DOHH2 (cell line): ENCODE measurements at regions not wholly inside any gene's neighbourhood (a gene's known extent, or its start where the extent isn't known, plus 50 kb on each side); places are given as distances from the start of the nearest gene placed in this dataset.

Source experiments
- H3F3A ChIP-seq: fragments of 200-600 bp; sonication (generic), shearing (Covaris generic); 2 replicates; pipeline ENCODE4 v1.6.0; 2016; ENCODE audit warnings: antibody characterized with exemption, mild to moderate bottlenecking; ENCODE audit not compliant: control insufficient read depth, insufficient read depth
- H3K27ac ChIP-seq: fragments of 200-600 bp; sonication (generic); 2 replicates; pipeline ENCODE4 v1.5.1; 2014; ENCODE audit warnings: low read depth, mild to moderate bottlenecking, low read length, moderate library complexity
- H3K27me3 ChIP-seq: fragments of 200-600 bp; sonication (generic); 2 replicates; pipeline ENCODE4 v1.6.1; 2014; ENCODE audit warnings: mild to moderate bottlenecking, low read length, mixed read lengths; ENCODE audit not compliant: control insufficient read depth
- H3K36me3 ChIP-seq: fragments of 200-600 bp; sonication (generic); 2 replicates; pipeline ENCODE4 v1.6.1; 2014; ENCODE audit warnings: mild to moderate bottlenecking, low read length, moderate library complexity, mixed read lengths; ENCODE audit not compliant: control insufficient read depth
- H3K4me1 ChIP-seq: fragments of 200-600 bp; sonication (generic); 2 replicates; pipeline ENCODE4 v1.6.1; 2014; ENCODE audit warnings: mild to moderate bottlenecking, low read length, mixed read lengths; ENCODE audit not compliant: control insufficient read depth
- H3K4me2 ChIP-seq: fragments of 200-600 bp; sonication (generic); 2 replicates; pipeline ENCODE4 v1.6.0; 2014; ENCODE audit warnings: mild to moderate bottlenecking, low read length, moderate library complexity
- H3K4me3 ChIP-seq: fragments of 200-600 bp; sonication (generic); 2 replicates; pipeline ENCODE4 v1.5.1; 2014; ENCODE audit warnings: mild to moderate bottlenecking, low read length, mixed read lengths
- H3K79me2 ChIP-seq: fragments of 200-600 bp; sonication (generic); 2 replicates; pipeline ENCODE4 v1.6.1; 2014; ENCODE audit warnings: mild to moderate bottlenecking, low read length, mixed read lengths; ENCODE audit not compliant: control insufficient read depth
- H3K9me2 ChIP-seq: fragments of 200-600 bp; sonication (generic); replicated peaks from 2 replicates; pipeline ENCODE4 v1.6.1; 2014; ENCODE audit warnings: mild to moderate bottlenecking, low read length, mixed read lengths; ENCODE audit not compliant: control insufficient read depth
- H3K9me3 ChIP-seq: fragments of 200-600 bp; sonication (generic); 2 replicates; pipeline ENCODE4 v1.6.1; 2014; ENCODE audit warnings: antibody characterized with exemption, low read length, mixed read lengths; ENCODE audit not compliant: control insufficient read depth, insufficient read depth
- H4K20me1 ChIP-seq: fragments of 200-600 bp; sonication (generic); 2 replicates; pipeline ENCODE4 v1.6.0; 2014; ENCODE audit warnings: low read depth, mild to moderate bottlenecking, antibody characterized with exemption, low read length, moderate library complexity; ENCODE audit not compliant: control insufficient read depth, insufficient read depth
- CTCF ChIP-seq: fragments of 200-600 bp; sonication (generic); IDR thresholded peaks from one replicate; pipeline ENCODE4 v1.5.1; 2014; ENCODE audit warnings: antibody characterized with exemption, mild to moderate bottlenecking, low read depth, low read length; ENCODE audit not compliant: poor library complexity, severe bottlenecking
- EZH2phosphoT487 ChIP-seq: fragments of 200-600 bp; sonication (generic); IDR thresholded peaks from 2 replicates; pipeline ENCODE4 v1.6.1; 2017; ENCODE audit warnings: borderline replicate concordance, mild to moderate bottlenecking, antibody characterized with exemption, low read length, moderate library complexity, mixed read lengths

DNA sequence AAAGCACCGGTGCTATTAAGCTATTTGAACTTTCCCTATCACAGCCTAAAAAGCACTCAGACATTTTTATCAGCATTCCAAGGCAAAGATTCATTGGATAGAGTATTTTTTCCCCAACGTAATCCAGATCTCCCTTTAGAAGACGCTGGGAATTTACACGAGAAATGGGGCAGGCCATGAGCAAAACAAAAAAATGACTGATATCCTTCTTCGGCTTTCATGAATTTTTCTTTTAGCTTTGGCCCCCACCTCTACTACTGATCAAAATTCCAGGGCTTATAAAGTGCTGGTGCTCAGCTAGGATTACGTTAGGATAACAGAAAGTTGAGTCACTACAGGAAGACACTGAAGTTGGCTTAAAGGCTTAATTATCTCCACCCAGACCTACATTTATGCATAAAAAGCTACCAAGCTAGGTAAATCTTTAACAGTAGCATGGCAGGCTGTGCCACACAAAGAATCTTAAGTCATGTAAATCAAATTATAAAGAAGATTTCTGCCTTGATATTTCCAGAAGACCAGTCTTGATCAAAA lies 418.5 kb upstream of the BTBD3 start:
- Histone ChIP-seq H3K4me2 (no peak overlapping the region), H3K27ac (no peak overlapping the region), H3K4me1 (no peaks in the 10 kb centered on the region), H3F3A (no peaks in the 10 kb centered on the region), H3K79me2 (no peaks in the 10 kb centered on the region), H3K9me3 (no peaks in the 10 kb centered on the region; the same call in 1 of the 2 replicates), H4K20me1 (no peaks in the 10 kb centered on the region), H3K36me3 (no peaks in the 10 kb centered on the region), H3K9me2 (no peaks in the 10 kb centered on the region), H3K4me3 (no peak overlapping the region), H3K27me3 (no peaks in the 10 kb centered on the region)
- no peak for TF ChIP-seq EZH2phosphoT487
- TF ChIP-seq CTCF, result no peak

- TF ChIP-seq CTCF (no peak), EZH2phosphoT487 (no peak)
- H3K9me3 ChIP-seq, result no peaks in the 10 kb centered on the region; the same call in 1 of the 2 replicates
- no peak overlapping the region for H3K4me2 ChIP-seq
Measured at GRCh38 chr20:11502061-11502460, 415.6 kb upstream of the BTBD3 start.

DNA sequence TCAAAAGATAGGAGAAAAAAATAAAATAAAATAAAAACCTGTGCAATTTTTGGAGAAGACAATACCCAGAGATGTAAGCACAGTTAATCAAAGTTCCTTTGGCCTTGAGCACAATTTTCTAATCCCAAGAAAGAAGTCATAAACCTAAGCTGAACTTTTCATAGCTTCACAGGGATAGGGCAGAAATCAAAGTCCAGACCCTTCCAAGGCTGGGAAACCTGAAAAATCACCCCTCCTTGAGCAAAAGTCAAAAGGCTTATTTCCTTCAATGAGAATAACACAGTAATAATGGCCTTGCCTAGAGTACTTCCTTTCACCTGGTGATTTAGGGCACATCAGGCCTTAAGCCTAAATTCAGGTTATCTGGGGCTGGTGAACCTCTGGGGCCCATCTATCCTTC lies 415.0 kb upstream of the BTBD3 start:
- Histone ChIP-seq H3K36me3 (no peaks in the 10 kb centered on the region), H3K9me2 (no peaks in the 10 kb centered on the region), H3K9me3 (no peaks in the 10 kb centered on the region; the same call in 1 of the 2 replicates), H3K27ac (no peak overlapping the region), H3K4me1 (no peaks in the 10 kb centered on the region), H3K27me3 (no peaks in the 10 kb centered on the region), H3F3A (no peaks in the 10 kb centered on the region), H4K20me1 (no peaks in the 10 kb centered on the region), H3K4me2 (no peak overlapping the region), H3K4me3 (no peak overlapping the region), H3K79me2 (no peaks in the 10 kb centered on the region)
- TF ChIP-seq EZH2phosphoT487 (no peak), CTCF (no peak)

More at GRCh38 chr20:11502061-11502460, 415.6 kb upstream of the BTBD3 start:
- Histone ChIP-seq H3K4me1 (no peaks in the 10 kb centered on the region), H3K4me3 (no peak overlapping the region), H4K20me1 (no peaks in the 10 kb centered on the region), H3K27ac (no peak overlapping the region), H3F3A (no peaks in the 10 kb centered on the region), H3K36me3 (no peaks in the 10 kb centered on the region), H3K27me3 (no peaks in the 10 kb centered on the region), H3K79me2 (no peaks in the 10 kb centered on the region), H3K9me2 (no peaks in the 10 kb centered on the region)
